ENCODE measurements at regions not wholly inside any gene's neighbourhood (a gene's known extent, or its start where the extent isn't known, plus 50 kb on each side); places are given as distances from the start of the nearest gene placed in this dataset.

GRCh38 chr13:39981056-39981455 lies 325.6 kb downstream of the COG6 start:
- Mint-ChIP-seq H3K4me3 (no peak overlapping the region), H3K9me3 (peaks cover 0 to 4% (median 0%) of the 10 kb centered on the region in 5 donors), H3K27ac (no peak overlapping the region), H3K27me3 (peaks cover 14 to 34% of the 10 kb centered on the region in 2 donors), H3K4me1 (no peaks in the 10 kb centered on the region), H3K36me3 (peaks cover 0 to 3% (median 0%) of the 10 kb centered on the region in 3 donors)
- Histone ChIP-seq H3K36me3 (ENCODE audit: insufficient read depth, low read length) (no peaks in the 10 kb centered on the region), H3K9me3 (ENCODE audit: low read length) (no peaks in the 10 kb centered on the region), H3K4me1 (ENCODE audit: insufficient read depth, low read length) (no peaks in the 10 kb centered on the region), H3K27me3 (ENCODE audit: insufficient read depth, low read length, poor library complexity, severe bottlenecking) (no peaks in the 10 kb centered on the region), H3K4me3 (ENCODE audit: low read length) (no peak overlapping the region), H3K27ac (ENCODE audit: low read depth, low read length) (no peak overlapping the region)
- DNase-seq = no peak
- ChIA-PET POLR2A (no interaction called here), CTCF (no interaction called here)

GRCh38 chr13:39982745-39983144 lies 327.3 kb downstream of the COG6 start:
- Mint-ChIP-seq H3K4me3 (no peak overlapping the region), H3K36me3 (peaks cover 0 to 3% (median 0%) of the 10 kb centered on the region in 3 donors), H3K27me3 (peaks cover 10 to 37% of the 10 kb centered on the region in 2 donors), H3K4me1 (no peaks in the 10 kb centered on the region), H3K9me3 (peaks cover 0 to 4% (median 0%) of the 10 kb centered on the region in 5 donors), H3K27ac (no peak overlapping the region)
- POLR2A ChIA-PET = no interaction called here
- Histone ChIP-seq H3K36me3 (ENCODE audit: insufficient read depth, low read length) (no peaks in the 10 kb centered on the region), H3K4me1 (ENCODE audit: insufficient read depth, low read length) (no peaks in the 10 kb centered on the region), H3K9me3 (ENCODE audit: low read length) (no peaks in the 10 kb centered on the region), H3K27ac (ENCODE audit: low read depth, low read length) (no peak overlapping the region), H3K27me3 (ENCODE audit: insufficient read depth, low read length, poor library complexity, severe bottlenecking) (no peaks in the 10 kb centered on the region), H3K4me3 (ENCODE audit: low read length) (no peak overlapping the region)
- CTCF ChIA-PET = no interaction called here
- no peak for DNase-seq

- peaks cover 0 to 3% (median 0%) of the 10 kb centered on the region in 3 donors for H3K36me3 Mint-ChIP-seq
- Histone ChIP-seq H3K4me3 (ENCODE audit: low read length) (no peak overlapping the region), H3K27ac (ENCODE audit: low read depth, low read length) (no peak overlapping the region), H3K36me3 (ENCODE audit: insufficient read depth, low read length) (no peaks in the 10 kb centered on the region), H3K9me3 (ENCODE audit: low read length) (no peaks in the 10 kb centered on the region), H3K4me1 (ENCODE audit: insufficient read depth, low read length) (no peaks in the 10 kb centered on the region), H3K27me3 (ENCODE audit: insufficient read depth, low read length, poor library complexity, severe bottlenecking) (no peaks in the 10 kb centered on the region)
- no peaks in the 10 kb centered on the region for H3K4me1 Mint-ChIP-seq
- H3K9me3 Mint-ChIP-seq = peaks cover 0 to 4% (median 0%) of the 10 kb centered on the region in 5 donors
- H3K27me3 Mint-ChIP-seq = peaks cover 9 to 32% of the 10 kb centered on the region in 2 donors
- no peak overlapping the region for H3K27ac Mint-ChIP-seq
- DNase-seq = no peak
- POLR2A ChIA-PET = interaction anchor here (0.6 kb wide), 1 partner anchor 9 kb away, joined by 3 read pairs; no protein-coding TSS in a partner anchor
- CTCF ChIA-PET = no interaction called here
- no peak overlapping the region for H3K4me3 Mint-ChIP-seq
Observed at GRCh38 chr13:39985071-39985470, 329.6 kb downstream of the COG6 start.

GRCh38 chr13:39988351-39988750 lies 332.9 kb downstream of the COG6 start:
- ChIA-PET POLR2A (no interaction called here), CTCF (no interaction called here)
- Histone ChIP-seq H3K27ac (ENCODE audit: low read depth, low read length) (no peak overlapping the region), H3K27me3 (ENCODE audit: insufficient read depth, low read length, poor library complexity, severe bottlenecking) (no peaks in the 10 kb centered on the region), H3K4me3 (ENCODE audit: low read length) (no peak overlapping the region), H3K4me1 (ENCODE audit: insufficient read depth, low read length) (no peaks in the 10 kb centered on the region), H3K36me3 (ENCODE audit: insufficient read depth, low read length) (no peaks in the 10 kb centered on the region), H3K9me3 (ENCODE audit: low read length) (no peaks in the 10 kb centered on the region)
- Mint-ChIP-seq H3K4me1 (no peaks in the 10 kb centered on the region), H3K27ac (no peak overlapping the region), H3K4me3 (no peak overlapping the region), H3K36me3 (no peaks in the 10 kb centered on the region), H3K27me3 (peaks cover 0 to 13% of the 10 kb centered on the region in 2 donors), H3K9me3 (peaks cover 0 to 4% (median 0%) of the 10 kb centered on the region in 5 donors)
- no peak for DNase-seq

GRCh38 chr13:39998166-39998565 lies 342.7 kb downstream of the COG6 start:
- Histone ChIP-seq H3K36me3 (ENCODE audit: insufficient read depth, low read length) (no peaks in the 10 kb centered on the region), H3K27ac (ENCODE audit: low read depth, low read length) (no peak overlapping the region), H3K4me3 (ENCODE audit: low read length) (no peak overlapping the region), H3K4me1 (ENCODE audit: insufficient read depth, low read length) (peaks cover 21% of the 10 kb centered on the region), H3K9me3 (ENCODE audit: low read length) (no peaks in the 10 kb centered on the region), H3K27me3 (ENCODE audit: insufficient read depth, low read length, poor library complexity, severe bottlenecking) (no peaks in the 10 kb centered on the region)
- CTCF ChIA-PET = no interaction called here
- POLR2A ChIA-PET = no interaction called here
- DNase-seq = peak in 2 of 5 donors; percentile 13 to 48
- Mint-ChIP-seq H3K36me3 (no peaks in the 10 kb centered on the region), H3K4me1 (peaks cover 10 to 19% (median 12%) of the 10 kb centered on the region in 3 donors), H3K27me3 (peaks cover 2% of the 10 kb centered on the region in 2 donors), H3K4me3 (peak overlapping the region in 3 of 7 donors; percentile 5 to 17 (median 15)), H3K27ac (peak overlapping the region in 2 of 8 donors; percentile 2 to 15), H3K9me3 (no peaks in the 10 kb centered on the region)

- Histone ChIP-seq H3K9me3 (ENCODE audit: low read length) (no peaks in the 10 kb centered on the region), H3K4me1 (ENCODE audit: insufficient read depth, low read length) (peaks cover 19% of the 10 kb centered on the region), H3K36me3 (ENCODE audit: insufficient read depth, low read length) (no peaks in the 10 kb centered on the region), H3K27ac (ENCODE audit: low read depth, low read length) (no peak overlapping the region), H3K27me3 (ENCODE audit: insufficient read depth, low read length, poor library complexity, severe bottlenecking) (no peaks in the 10 kb centered on the region), H3K4me3 (ENCODE audit: low read length) (no peak overlapping the region)
- Mint-ChIP-seq H3K4me3 (no peak overlapping the region), H3K4me1 (peaks cover 10 to 19% (median 12%) of the 10 kb centered on the region in 3 donors), H3K9me3 (no peaks in the 10 kb centered on the region), H3K27me3 (peaks cover 4 to 8% of the 10 kb centered on the region in 2 donors), H3K27ac (no peak overlapping the region), H3K36me3 (no peaks in the 10 kb centered on the region)
- CTCF ChIA-PET = interaction anchor here (1.3 kb wide), 1 partner anchor 59 kb away, joined by 4 read pairs; no protein-coding TSS in a partner anchor
- POLR2A ChIA-PET = no interaction called here
- DNase-seq = no peak
Observed at GRCh38 chr13:40002016-40002415, 346.6 kb downstream of the COG6 start.

- Mint-ChIP-seq H3K4me1 (no peaks in the 10 kb centered on the region), H3K9me3 (no peaks in the 10 kb centered on the region), H3K27me3 (peaks cover 4 to 11% of the 10 kb centered on the region in 2 donors), H3K4me3 (no peak overlapping the region), H3K27ac (no peak overlapping the region), H3K36me3 (peaks cover 0 to 5% (median 0%) of the 10 kb centered on the region in 3 donors)
- H3K27me3 ChIP-seq (ENCODE audit: insufficient read depth, low read length, poor library complexity, severe bottlenecking) = no peaks in the 10 kb centered on the region
- DNase-seq = no peak
- no peak overlapping the region for H3K27ac ChIP-seq (ENCODE audit: low read depth, low read length)
- no peak overlapping the region for H3K4me3 ChIP-seq (ENCODE audit: low read length)
- POLR2A ChIA-PET = no interaction called here
- no peaks in the 10 kb centered on the region for H3K9me3 ChIP-seq (ENCODE audit: low read length)
- H3K36me3 ChIP-seq (ENCODE audit: insufficient read depth, low read length) = no peaks in the 10 kb centered on the region
- no peaks in the 10 kb centered on the region for H3K4me1 ChIP-seq (ENCODE audit: insufficient read depth, low read length)
- CTCF ChIA-PET = no interaction called here
Observed at GRCh38 chr13:40013554-40013953, 358.1 kb downstream of the COG6 start.

- Histone ChIP-seq H3K9me3 (ENCODE audit: low read length) (no peaks in the 10 kb centered on the region), H3K27me3 (ENCODE audit: insufficient read depth, low read length, poor library complexity, severe bottlenecking) (no peaks in the 10 kb centered on the region), H3K27ac (ENCODE audit: low read depth, low read length) (no peak overlapping the region), H3K36me3 (ENCODE audit: insufficient read depth, low read length) (no peaks in the 10 kb centered on the region), H3K4me1 (ENCODE audit: insufficient read depth, low read length) (no peaks in the 10 kb centered on the region), H3K4me3 (ENCODE audit: low read length) (no peak overlapping the region)
- DNase-seq = no peak
- Mint-ChIP-seq H3K27ac (no peak overlapping the region), H3K4me1 (no peaks in the 10 kb centered on the region), H3K9me3 (no peaks in the 10 kb centered on the region), H3K4me3 (no peak overlapping the region), H3K36me3 (peaks cover 0 to 5% (median 0%) of the 10 kb centered on the region in 3 donors), H3K27me3 (peaks cover 2 to 4% of the 10 kb centered on the region in 2 donors)
- POLR2A ChIA-PET = no interaction called here
- CTCF ChIA-PET = interaction anchor here (1.1 kb wide), 1 partner anchor 51 kb away, joined by 4 read pairs; no protein-coding TSS in a partner anchor
Observed at GRCh38 chr13:40016953-40017660, 361.6 kb downstream of the COG6 start.

All from CD8-positive, alpha-beta memory T cell (primary cell).